NT2/D1 (cell line): ENCODE measurements at regions not wholly inside any gene's neighbourhood (a gene's known extent, or its start where the extent isn't known, plus 50 kb on each side); places are given as distances from the start of the nearest gene placed in this dataset.

Experiments used
- SUZ12 ChIP-seq: IDR thresholded peaks from 2 replicates; pipeline ENCODE4 v1.6.1; 2011; ENCODE audit not compliant: insufficient read length, insufficient read depth; ENCODE audit errors: extremely low read depth
- YY1 ChIP-seq: IDR thresholded peaks from 2 replicates; pipeline ENCODE4 v1.6.1; 2011; ENCODE audit not compliant: insufficient read length, insufficient read depth
- ZNF274 ChIP-seq: IDR thresholded peaks from 2 replicates; pipeline ENCODE4 v1.6.1; 2011; ENCODE audit warnings: mild to moderate bottlenecking, low read depth, low read length

- TF ChIP-seq ZNF274 (no peak), YY1 (no peak), SUZ12 (no peak)
Observed at GRCh38 chr5:68644971-68645370, 429.4 kb downstream of the PIK3R1 start.
